Cardiac muscle cell (in vitro differentiated cells and primary cell): ENCODE measurements at regions not wholly inside any gene's neighbourhood (a gene's known extent, or its start where the extent isn't known, plus 50 kb on each side); places are given as distances from the start of the nearest gene placed in this dataset.
A peak's percentile ranks its signal among the peaks of the same experiment; 100 is the strongest.

Source experiments
- DNase-seq, 2 donors: peaks; one replicate each; pipeline versions ENCODE4 v3.0.0 to v3.0.0-alpha.2; 2010 to 2017; ENCODE audit warnings: low read depth in 1 of 2, low spot score in 1 of 2
- H3K27ac ChIP-seq: fragments of 200-600 bp; sonication (generic); 2 replicates; pipeline ENCODE4 v1.5.1; 2016
- H3K27me3 ChIP-seq: fragments of 200-600 bp; sonication (generic); 2 replicates; pipeline ENCODE4 v1.6.0; 2016; ENCODE audit warnings: control low read depth
- H3K36me3 ChIP-seq: fragments of 200-600 bp; sonication (generic); 2 replicates; pipeline ENCODE4 v1.5.1; 2016; ENCODE audit warnings: control low read depth
- H3K4me1 ChIP-seq: fragments of 200-600 bp; sonication (generic); 2 replicates; pipeline ENCODE4 v1.8.1; 2017; ENCODE audit warnings: low read depth, mild to moderate bottlenecking, mixed run types
- H3K4me3 ChIP-seq: fragments of 200-600 bp; sonication (generic); 2 replicates; pipeline ENCODE4 v1.5.1; 2016; ENCODE audit warnings: mild to moderate bottlenecking
- H3K9me3 ChIP-seq: fragments of 200-600 bp; sonication (generic); 2 replicates; pipeline ENCODE4 v1.5.1; 2017; ENCODE audit warnings: low read depth, mild to moderate bottlenecking, control low read depth
- TF ChIP-seq, protein P1 (sequence below): IDR thresholded peaks from 2 replicates; pipeline ENCODE4 v1.5.1; 2012; ENCODE audit warnings: low read depth, mild to moderate bottlenecking, low read length

DNA sequence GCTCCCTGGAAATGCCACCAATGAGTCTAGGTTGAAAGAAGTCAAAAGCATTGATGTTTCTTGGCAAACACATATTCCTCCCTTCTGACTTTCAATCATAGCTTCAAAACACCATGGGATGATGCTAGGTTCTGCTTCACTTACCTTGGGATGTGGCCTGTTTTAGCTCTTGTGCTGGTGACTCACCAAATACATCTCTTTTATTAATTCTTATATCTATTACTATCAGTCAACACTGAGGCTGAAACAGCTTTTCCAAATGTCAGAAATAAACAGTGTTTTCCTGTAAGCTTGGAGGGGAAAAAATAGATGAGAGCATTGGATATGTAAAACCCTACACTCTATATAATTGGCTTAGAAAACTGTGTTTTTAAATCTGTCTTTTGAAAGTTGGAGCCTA, 245.4 kb upstream of the NREP start:
- H3K9me3 ChIP-seq = no peaks in the 10 kb centered on the region
- no peak overlapping the region for H3K27ac ChIP-seq
- no peaks in the 10 kb centered on the region for H3K27me3 ChIP-seq
- no peak overlapping the region for H3K4me3 ChIP-seq
- TF ChIP-seq, protein P1, sequence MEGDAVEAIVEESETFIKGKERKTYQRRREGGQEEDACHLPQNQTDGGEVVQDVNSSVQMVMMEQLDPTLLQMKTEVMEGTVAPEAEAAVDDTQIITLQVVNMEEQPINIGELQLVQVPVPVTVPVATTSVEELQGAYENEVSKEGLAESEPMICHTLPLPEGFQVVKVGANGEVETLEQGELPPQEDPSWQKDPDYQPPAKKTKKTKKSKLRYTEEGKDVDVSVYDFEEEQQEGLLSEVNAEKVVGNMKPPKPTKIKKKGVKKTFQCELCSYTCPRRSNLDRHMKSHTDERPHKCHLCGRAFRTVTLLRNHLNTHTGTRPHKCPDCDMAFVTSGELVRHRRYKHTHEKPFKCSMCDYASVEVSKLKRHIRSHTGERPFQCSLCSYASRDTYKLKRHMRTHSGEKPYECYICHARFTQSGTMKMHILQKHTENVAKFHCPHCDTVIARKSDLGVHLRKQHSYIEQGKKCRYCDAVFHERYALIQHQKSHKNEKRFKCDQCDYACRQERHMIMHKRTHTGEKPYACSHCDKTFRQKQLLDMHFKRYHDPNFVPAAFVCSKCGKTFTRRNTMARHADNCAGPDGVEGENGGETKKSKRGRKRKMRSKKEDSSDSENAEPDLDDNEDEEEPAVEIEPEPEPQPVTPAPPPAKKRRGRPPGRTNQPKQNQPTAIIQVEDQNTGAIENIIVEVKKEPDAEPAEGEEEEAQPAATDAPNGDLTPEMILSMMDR = no peak
- no peaks in the 10 kb centered on the region for H3K36me3 ChIP-seq
- no peak for DNase-seq
- H3K4me1 ChIP-seq = no peaks in the 10 kb centered on the region

DNA sequence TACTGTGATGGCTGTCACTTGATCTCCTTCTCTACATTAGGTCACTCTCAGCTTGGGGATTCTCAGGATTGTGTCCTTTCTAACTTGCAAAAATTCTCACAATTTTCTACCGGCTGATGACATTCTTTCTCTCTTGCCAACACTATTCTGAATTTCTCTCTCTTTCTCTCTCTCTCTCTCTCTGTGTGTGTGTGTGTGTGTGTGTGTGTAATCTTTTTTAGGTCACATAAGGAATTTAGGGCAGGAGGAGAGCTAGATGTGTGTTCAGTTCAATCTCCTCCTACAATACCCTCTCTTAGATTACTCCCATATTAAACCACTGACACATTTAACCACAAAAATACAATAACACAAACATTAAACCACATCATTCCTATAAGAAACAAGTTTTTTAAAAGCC, 242.3 kb upstream of the NREP start:
- Histone ChIP-seq H3K27ac (no peak overlapping the region), H3K4me1 (no peaks in the 10 kb centered on the region), H3K27me3 (no peaks in the 10 kb centered on the region), H3K36me3 (no peaks in the 10 kb centered on the region), H3K9me3 (no peaks in the 10 kb centered on the region), H3K4me3 (no peak overlapping the region)
- TF ChIP-seq, protein P1 = no peak
- peak in 1 of 2 donors; percentile 76 for DNase-seq

DNA sequence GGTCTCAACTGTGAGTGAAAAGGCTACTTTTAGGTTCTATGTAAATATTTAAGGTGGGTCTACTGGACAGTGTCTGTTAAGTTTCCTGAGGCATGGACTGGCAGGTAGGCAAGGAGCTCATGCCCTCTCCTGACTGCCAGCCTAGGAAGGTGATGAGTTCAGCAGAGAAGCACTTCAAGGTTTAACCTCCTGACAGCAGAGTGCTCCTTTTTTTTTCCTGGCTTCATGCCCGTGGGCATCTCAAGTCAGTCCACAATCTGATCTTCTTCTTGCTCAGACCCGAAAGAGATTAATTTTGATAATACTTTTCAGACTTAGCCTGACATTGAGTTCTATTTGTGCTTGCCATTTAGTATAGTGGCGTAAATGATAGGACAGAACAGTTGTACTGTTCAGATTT, 241.9 kb upstream of the NREP start:
- H3K36me3 ChIP-seq = no peaks in the 10 kb centered on the region
- DNase-seq = no peak
- H3K9me3 ChIP-seq = no peaks in the 10 kb centered on the region
- H3K27me3 ChIP-seq = no peaks in the 10 kb centered on the region
- no peak overlapping the region for H3K27ac ChIP-seq
- no peak overlapping the region for H3K4me3 ChIP-seq
- TF ChIP-seq, protein P1 = no peak
- no peaks in the 10 kb centered on the region for H3K4me1 ChIP-seq

DNA sequence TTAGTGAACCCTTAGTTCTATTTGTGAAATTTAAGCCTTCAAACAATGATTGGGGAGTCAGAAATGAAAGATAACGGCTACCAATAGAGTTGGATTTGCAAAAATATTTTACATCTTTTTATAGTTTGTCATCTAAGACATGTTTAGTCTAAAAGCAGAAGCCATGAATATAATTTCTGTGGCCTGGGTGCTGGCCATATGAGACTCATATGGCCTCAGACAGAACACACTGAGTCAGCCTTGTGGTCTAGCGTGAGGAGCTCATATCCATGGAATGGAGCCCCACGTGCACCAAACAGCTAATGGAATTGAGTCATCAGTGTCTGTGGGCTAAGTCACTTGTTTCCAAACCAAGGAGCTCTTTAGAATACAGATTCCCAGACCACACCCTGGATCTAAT, 240.7 kb upstream of the NREP start:
- Histone ChIP-seq H3K27ac (no peak overlapping the region), H3K4me3 (no peak overlapping the region), H3K27me3 (no peaks in the 10 kb centered on the region), H3K4me1 (no peaks in the 10 kb centered on the region), H3K9me3 (no peaks in the 10 kb centered on the region), H3K36me3 (no peaks in the 10 kb centered on the region)
- TF ChIP-seq, protein P1 = no peak
- peak in 1 of 2 donors; percentile 97 for DNase-seq

DNA sequence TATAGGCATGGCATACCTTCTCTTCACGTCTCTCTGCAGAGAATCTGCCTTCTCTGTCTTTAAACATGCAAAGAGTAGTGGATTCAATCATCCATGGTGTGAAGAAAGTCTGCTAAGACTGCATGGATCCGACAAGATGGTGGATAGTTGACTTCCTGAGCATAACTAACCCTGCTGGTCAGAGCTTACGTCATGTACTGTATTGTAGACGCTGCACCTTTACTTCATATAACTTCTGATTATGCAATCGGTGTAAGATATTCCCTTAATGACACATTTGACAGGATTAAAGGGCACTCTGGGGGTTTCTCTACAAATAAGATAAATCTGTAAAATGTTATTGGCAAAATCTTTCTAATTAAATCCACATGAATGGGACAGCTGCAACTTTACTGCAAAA, 240.3 kb upstream of the NREP start:
- H3K4me3 ChIP-seq = no peak overlapping the region
- H3K27ac ChIP-seq = no peak overlapping the region

More for the DNA sequence above, 240.3 kb upstream of the NREP start:
- Histone ChIP-seq H3K4me1 (no peaks in the 10 kb centered on the region), H3K27me3 (no peaks in the 10 kb centered on the region), H3K9me3 (no peaks in the 10 kb centered on the region), H3K36me3 (no peaks in the 10 kb centered on the region)
- TF ChIP-seq, protein P1 = no peak
- DNase-seq = peak in 1 of 2 donors; percentile 78
